ENCODE measurements at regions not wholly inside any gene's neighbourhood (a gene's known extent, or its start where the extent isn't known, plus 50 kb on each side); places are given as distances from the start of the nearest gene placed in this dataset.

- no peak for DNase-seq (ENCODE audit: low spot score)
Measured at GRCh38 chr2:63780518-63781155, 61.1 kb upstream of the UGP2 start.

DNA sequence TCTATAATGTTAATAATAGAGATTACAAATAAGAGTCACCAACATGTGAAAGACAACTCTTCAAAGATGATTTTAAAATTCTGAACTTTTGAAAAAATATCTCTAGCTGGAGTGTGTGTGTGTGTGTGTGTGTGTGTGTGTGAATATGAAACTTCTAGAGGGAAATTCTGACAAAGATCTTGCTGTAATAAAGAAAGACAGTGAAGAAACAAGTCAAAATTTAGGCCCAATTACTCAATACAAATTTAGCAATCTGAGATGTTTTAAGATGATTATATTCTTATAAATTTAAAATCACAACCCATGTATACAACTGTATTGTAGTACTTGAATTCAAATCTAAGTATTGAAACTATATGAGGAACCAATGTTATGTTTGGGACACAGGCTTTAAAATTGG is 57.2 kb upstream of the UGP2 start:
- DNase-seq (ENCODE audit: low spot score): no peak

GRCh38 chr2:63785096-63785495 is 56.6 kb upstream of the UGP2 start:
- DNase-seq (ENCODE audit: low spot score): no peak

DNA sequence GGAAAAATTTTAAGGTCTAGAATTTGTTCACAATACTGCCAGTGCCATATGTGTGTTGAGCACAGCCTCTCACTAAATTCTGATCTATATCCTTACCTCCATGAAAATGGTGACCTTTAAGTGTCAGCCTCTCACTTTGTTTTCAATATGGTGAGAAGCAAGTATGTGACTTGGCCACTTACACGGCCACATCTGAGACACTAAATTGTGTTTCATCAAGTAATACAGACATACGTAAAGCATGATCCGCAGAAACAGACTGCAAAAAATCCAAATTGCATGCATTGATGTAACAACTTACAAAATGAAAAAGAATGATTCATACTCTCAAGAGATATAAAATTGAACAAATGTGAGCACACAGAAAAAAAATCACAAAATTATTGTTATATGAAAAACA is 55.2 kb upstream of the UGP2 start:
- no peak for DNase-seq (ENCODE audit: low spot score)

DNA sequence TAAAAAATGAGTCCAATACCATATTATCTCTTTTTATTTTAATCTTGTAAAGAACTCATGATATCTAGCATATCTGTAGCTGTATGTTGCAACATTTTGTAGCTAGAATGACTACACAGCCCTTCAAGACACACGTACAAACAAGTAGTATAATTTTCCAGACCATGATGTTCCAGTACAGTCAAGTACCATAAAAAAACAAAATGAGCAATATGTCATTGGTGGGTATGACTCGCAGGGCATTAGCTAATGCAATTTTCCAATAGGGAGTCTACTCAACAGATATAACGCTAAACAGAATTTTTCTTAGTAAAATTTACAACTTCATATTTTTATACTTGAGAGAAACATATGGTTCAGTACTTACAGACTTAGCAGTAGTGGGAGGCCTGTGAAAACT is 53.6 kb upstream of the UGP2 start:
- DNase-seq (ENCODE audit: low spot score): no peak

DNA sequence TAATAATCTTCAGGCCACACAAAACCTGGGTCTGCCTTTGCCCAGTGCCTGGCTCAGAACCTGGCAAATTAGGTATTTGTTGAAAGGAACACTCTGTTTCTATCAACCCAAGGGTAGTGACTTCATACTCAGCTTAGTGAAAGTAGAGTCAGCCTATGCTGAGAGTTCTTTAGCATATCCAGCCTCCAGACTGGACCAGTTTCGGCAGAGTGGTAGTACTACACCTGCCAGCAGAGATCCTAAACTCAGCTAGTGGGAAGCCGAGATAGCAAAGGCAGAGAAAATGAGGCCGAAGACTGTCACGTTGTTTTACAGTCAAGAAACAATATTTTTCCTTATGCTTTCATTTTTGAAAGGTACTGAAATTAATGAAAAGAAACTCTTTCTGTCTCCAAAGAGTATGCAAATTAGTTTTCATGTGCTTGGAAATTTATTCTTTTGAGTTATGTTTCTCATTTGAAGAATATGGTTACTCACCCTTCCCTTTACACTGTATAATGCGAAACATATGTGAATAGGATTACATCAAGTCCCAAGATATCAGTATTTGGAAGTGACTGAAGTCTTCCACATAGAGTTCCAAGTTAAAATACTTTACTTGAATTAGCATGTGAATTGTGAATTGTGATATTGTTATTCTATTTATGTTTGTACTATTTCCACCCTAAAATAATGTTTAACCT is 52.2 kb upstream of the UGP2 start:
- no peak for DNase-seq (ENCODE audit: low spot score)

- no peak for DNase-seq (ENCODE audit: low spot score)
Measured at GRCh38 chr2:63790491-63790890, 51.2 kb upstream of the UGP2 start.

DNA sequence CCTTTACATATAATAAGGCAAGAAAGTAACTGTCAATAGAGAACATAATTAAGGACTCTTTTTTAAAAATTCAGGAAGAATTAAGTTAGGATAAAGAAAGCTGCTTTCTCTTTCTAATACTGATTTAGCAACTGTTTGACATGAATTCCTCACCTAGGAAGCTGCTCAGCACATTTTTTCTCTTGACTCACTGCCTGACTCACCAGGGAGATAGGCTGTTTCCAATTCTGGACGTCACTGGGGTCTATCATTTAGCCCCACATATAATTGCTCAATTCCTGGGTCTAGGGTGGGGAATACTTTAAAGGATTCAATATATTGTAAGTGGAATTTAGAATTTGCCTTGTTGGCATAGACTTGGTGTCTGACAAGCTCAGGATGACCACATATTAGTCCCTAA is 50.8 kb upstream of the UGP2 start:
- no peak for DNase-seq (ENCODE audit: low spot score)

DNA sequence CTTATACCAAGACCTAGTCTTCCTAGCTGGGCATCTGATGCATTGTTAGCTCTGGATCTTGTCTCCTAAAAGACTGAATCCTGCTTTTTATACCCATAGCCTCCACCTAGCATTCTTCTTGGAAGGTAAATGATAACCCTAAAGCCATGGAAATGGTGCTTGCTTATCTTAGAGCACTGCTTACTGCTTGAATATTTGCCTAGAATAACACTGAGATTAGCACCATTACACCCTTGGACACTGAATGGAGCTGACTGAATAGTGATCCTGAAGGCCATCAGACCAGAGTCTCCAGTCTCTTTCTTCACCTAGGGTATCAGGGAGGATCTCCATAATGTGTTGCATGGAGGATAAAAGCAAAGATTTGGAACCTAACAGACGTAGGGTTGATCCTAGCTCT is 50.3 kb upstream of the UGP2 start:
- no peak for DNase-seq (ENCODE audit: low spot score)

Measured in NAMALWA (cell line).